GM18508 (cell line): ENCODE measurements at regions not wholly inside any gene's neighbourhood (a gene's known extent, or its start where the extent isn't known, plus 50 kb on each side); places are given as distances from the start of the nearest gene placed in this dataset.
"Not testable (repeated sequence)": the region's sequence is repeated elsewhere in the genome, so short reads cannot be mapped to it uniquely, and the experiment has no call there.

Experiments
- ATAC-seq: cut with Tn5 transposase; IDR thresholded peaks from one replicate; pipeline ENCODE4 v1.9.1; 2021; ENCODE audit warnings: moderate number of reproducible peaks; ENCODE audit not compliant: insufficient read depth, unreplicated experiment

GRCh38 chr10:65235266-65235665, 1690.6 kb upstream of the LRRTM3 start:
- no peak for ATAC-seq

GRCh38 chr10:65235846-65236245, 1690.0 kb upstream of the LRRTM3 start:
- ATAC-seq: no peak

- no peak for ATAC-seq
Observed at GRCh38 chr10:65265451-65265954, 1660.3 kb upstream of the LRRTM3 start.

- not testable (repeated sequence) for ATAC-seq
Observed at GRCh38 chr10:65269551-65269950, 1656.3 kb upstream of the LRRTM3 start.

- no peak for ATAC-seq
Observed at GRCh38 chr10:65270969-65271368, 1654.9 kb upstream of the LRRTM3 start.

GRCh38 chr10:65273115-65273514, 1652.7 kb upstream of the LRRTM3 start:
- ATAC-seq: no peak

- no peak for ATAC-seq
Observed at GRCh38 chr10:65275296-65275695, 1650.5 kb upstream of the LRRTM3 start.

- ATAC-seq: no peak
Observed at GRCh38 chr10:65284495-65285041, 1641.3 kb upstream of the LRRTM3 start.

- not testable (repeated sequence) for ATAC-seq
Observed at GRCh38 chr10:65285726-65286125, 1640.1 kb upstream of the LRRTM3 start.

GRCh38 chr10:65291286-65291685, 1634.5 kb upstream of the LRRTM3 start:
- ATAC-seq: no peak

- no peak for ATAC-seq
Observed at GRCh38 chr10:65292551-65292950, 1633.3 kb upstream of the LRRTM3 start.

GRCh38 chr10:65294329-65294728, 1631.5 kb upstream of the LRRTM3 start:
- no peak for ATAC-seq

- no peak for ATAC-seq
Observed at GRCh38 chr10:65301181-65301580, 1624.7 kb upstream of the LRRTM3 start.

- ATAC-seq: no peak
Observed at GRCh38 chr10:65306201-65306600, 1619.6 kb upstream of the LRRTM3 start.

GRCh38 chr10:65312876-65313275, 1613.0 kb upstream of the LRRTM3 start:
- no peak for ATAC-seq

GRCh38 chr10:65313406-65313805, 1612.4 kb upstream of the LRRTM3 start:
- ATAC-seq: no peak

GRCh38 chr10:65314253-65314652, 1611.6 kb upstream of the LRRTM3 start:
- ATAC-seq: no peak

GRCh38 chr10:65319493-65319892, 1606.3 kb upstream of the LRRTM3 start:
- no peak for ATAC-seq

- ATAC-seq: no peak
Observed at GRCh38 chr10:65320236-65321026, 1605.4 kb upstream of the LRRTM3 start.

GRCh38 chr10:65323802-65324201, 1602.0 kb upstream of the LRRTM3 start:
- ATAC-seq: no peak

- no peak for ATAC-seq
Observed at GRCh38 chr10:65325913-65326312, 1599.9 kb upstream of the LRRTM3 start.

- ATAC-seq: no peak
Observed at GRCh38 chr10:65328486-65328885, 1597.3 kb upstream of the LRRTM3 start.
